ENCODE measurements at regions not wholly inside any gene's neighbourhood (a gene's known extent, or its start where the extent isn't known, plus 50 kb on each side); places are given as distances from the start of the nearest gene placed in this dataset.
"Not testable (repeated sequence)": the region's sequence is repeated elsewhere in the genome, so short reads cannot be mapped to it uniquely, and the experiment has no call there.

DNA sequence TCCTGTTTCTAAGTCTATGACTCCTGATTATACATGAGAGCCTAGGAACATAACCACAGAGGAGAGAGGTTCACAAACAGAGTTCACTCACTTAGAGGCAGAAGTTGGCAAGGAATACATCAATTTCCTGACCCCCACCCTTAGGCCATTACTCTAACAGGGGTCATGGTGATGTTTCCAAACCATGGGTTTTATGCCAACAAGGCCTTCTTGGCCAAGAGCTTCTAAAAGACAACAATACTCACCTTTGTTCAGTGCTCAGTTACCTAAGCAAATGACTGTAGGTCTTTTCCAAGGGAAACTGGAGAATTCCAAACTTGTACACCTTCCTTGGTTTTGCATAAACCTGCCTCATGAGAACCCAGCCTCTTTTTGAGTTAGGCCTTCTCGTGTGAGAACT, 52.6 kb downstream of the ERICH4 start:
- Histone ChIP-seq H3K4me3 (ENCODE audit: low read length) (no peak overlapping the region), H3K27me3 (ENCODE audit: control insufficient read depth, insufficient read depth, low read length) (no peaks in the 10 kb centered on the region), H3K9me3 (replicated peaks; ENCODE audit: control insufficient read depth, low read depth, low read length) (no peaks in the 10 kb centered on the region), H3K4me1 (ENCODE audit: control insufficient read depth, insufficient read depth, low read length) (no peaks in the 10 kb centered on the region), H3K27ac (ENCODE audit: low read length) (no peak overlapping the region), H3K36me3 (ENCODE audit: control insufficient read depth, insufficient read depth, low read length) (no peaks in the 10 kb centered on the region)
- no peak for DNase-seq
- no CpG with 5 or more reads among the region's 1 CpG for WGBS (ENCODE audit: insufficient coverage)

GRCh38 chr19:41499899-41500298, 56.9 kb downstream of the ERICH4 start:
- 75% methylated on average over 10 of the region's 10 CpGs for WGBS (ENCODE audit: insufficient coverage)

DNA sequence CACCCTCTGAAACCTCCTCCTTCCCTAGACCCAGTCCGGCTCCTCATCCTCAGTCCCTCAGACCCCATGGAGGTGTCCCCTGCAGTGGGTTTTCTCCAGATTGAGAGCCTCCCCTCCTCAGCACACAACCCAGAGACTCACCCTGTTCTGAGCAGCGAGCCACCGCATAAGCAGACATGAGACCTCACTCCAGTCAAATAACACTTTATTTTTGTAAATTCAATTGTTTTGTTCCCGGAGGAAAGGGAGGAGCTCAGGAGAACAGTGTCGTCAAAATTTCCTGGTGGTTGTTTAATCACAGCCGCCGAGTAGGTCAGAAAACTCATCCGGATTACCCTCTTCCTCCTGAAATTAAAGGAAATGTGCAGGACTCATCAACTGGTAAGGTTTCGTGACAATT, 57.5 kb downstream of the ERICH4 start:
- Histone ChIP-seq H3K27me3 (ENCODE audit: control insufficient read depth, insufficient read depth, low read length) (peaks cover 1% of the 10 kb centered on the region), H3K4me1 (ENCODE audit: control insufficient read depth, insufficient read depth, low read length) (no peaks in the 10 kb centered on the region), H3K4me3 (ENCODE audit: low read length) (peak overlapping the region; percentile 38), H3K27ac (ENCODE audit: low read length) (peak overlapping the region; percentile 91), H3K9me3 (replicated peaks; ENCODE audit: control insufficient read depth, low read depth, low read length) (no peaks in the 10 kb centered on the region), H3K36me3 (ENCODE audit: control insufficient read depth, insufficient read depth, low read length) (no peaks in the 10 kb centered on the region)
- WGBS (ENCODE audit: insufficient coverage): 77% methylated on average over 5 of the region's 9 CpGs
- peak; percentile 20 for DNase-seq

More at GRCh38 chr19:41499899-41500298, 56.9 kb downstream of the ERICH4 start:
- Histone ChIP-seq H3K27ac (ENCODE audit: low read length) (peak overlapping the region; percentile 91), H3K9me3 (replicated peaks; ENCODE audit: control insufficient read depth, low read depth, low read length) (no peaks in the 10 kb centered on the region), H3K27me3 (ENCODE audit: control insufficient read depth, insufficient read depth, low read length) (no peaks in the 10 kb centered on the region), H3K36me3 (ENCODE audit: control insufficient read depth, insufficient read depth, low read length) (no peaks in the 10 kb centered on the region), H3K4me3 (ENCODE audit: low read length) (peak overlapping the region; percentile 38), H3K4me1 (ENCODE audit: control insufficient read depth, insufficient read depth, low read length) (no peaks in the 10 kb centered on the region)
- DNase-seq: no peak

DNA sequence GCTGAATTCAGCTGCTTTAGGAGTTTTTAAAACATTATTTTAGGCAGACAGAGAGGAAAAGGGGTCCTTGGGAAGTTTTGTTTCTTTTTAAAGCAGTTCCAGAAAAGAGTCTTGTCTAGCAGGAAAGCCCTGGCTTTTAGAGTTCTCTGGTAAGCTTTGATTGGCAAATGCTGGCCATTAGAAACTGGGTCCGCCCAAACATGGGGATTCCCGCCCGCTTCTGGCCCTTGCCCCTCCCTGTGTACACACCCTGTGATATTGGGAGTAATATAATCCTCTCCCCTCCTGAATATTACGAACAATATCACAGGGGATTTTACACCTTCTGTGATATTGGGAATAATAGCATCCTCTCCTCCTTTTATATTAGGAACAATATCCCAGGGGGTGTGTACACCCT, 58.9 kb downstream of the ERICH4 start:
- Histone ChIP-seq H3K9me3 (replicated peaks; ENCODE audit: control insufficient read depth, low read depth, low read length) (no peaks in the 10 kb centered on the region), H3K27me3 (ENCODE audit: control insufficient read depth, insufficient read depth, low read length) (peaks cover 2% of the 10 kb centered on the region), H3K36me3 (ENCODE audit: control insufficient read depth, insufficient read depth, low read length) (no peaks in the 10 kb centered on the region), H3K27ac (ENCODE audit: low read length) (peak overlapping the region; percentile 91), H3K4me3 (ENCODE audit: low read length) (no peak overlapping the region), H3K4me1 (ENCODE audit: control insufficient read depth, insufficient read depth, low read length) (no peaks in the 10 kb centered on the region)
- no CpG with 5 or more reads among the region's 4 CpGs for WGBS (ENCODE audit: insufficient coverage)
- DNase-seq: no peak

- whole genome bisulfite sequencing (ENCODE audit: insufficient coverage): no CpG with 5 or more reads among the region's 13 CpGs
- no peaks in the 10 kb centered on the region for H3K4me1 ChIP-seq (ENCODE audit: control insufficient read depth, insufficient read depth, low read length)
Measured at GRCh38 chr19:41505105-41505504, 62.1 kb downstream of the ERICH4 start.

GRCh38 chr19:41510484-41510883, 65.5 kb upstream of the CEACAM21 start:
- no peaks in the 10 kb centered on the region for H3K36me3 ChIP-seq (ENCODE audit: control insufficient read depth, insufficient read depth, low read length)
- no peaks in the 10 kb centered on the region for H3K9me3 ChIP-seq (replicated peaks; ENCODE audit: control insufficient read depth, low read depth, low read length)
- no CpG with 5 or more reads among the region's 12 CpGs for WGBS (ENCODE audit: insufficient coverage)
- no peak for DNase-seq
- no peak overlapping the region for H3K27ac ChIP-seq (ENCODE audit: low read length)
- H3K27me3 ChIP-seq (ENCODE audit: control insufficient read depth, insufficient read depth, low read length): peaks cover 7% of the 10 kb centered on the region
- no peaks in the 10 kb centered on the region for H3K4me1 ChIP-seq (ENCODE audit: control insufficient read depth, insufficient read depth, low read length)
- no peak overlapping the region for H3K4me3 ChIP-seq (ENCODE audit: low read length)

More at GRCh38 chr19:41505105-41505504, 62.1 kb downstream of the ERICH4 start:
- no peaks in the 10 kb centered on the region for H3K9me3 ChIP-seq (replicated peaks; ENCODE audit: control insufficient read depth, low read depth, low read length)
- no peak overlapping the region for H3K27ac ChIP-seq (ENCODE audit: low read length)
- no peak for DNase-seq
- no peaks in the 10 kb centered on the region for H3K36me3 ChIP-seq (ENCODE audit: control insufficient read depth, insufficient read depth, low read length)
- no peak overlapping the region for H3K4me3 ChIP-seq (ENCODE audit: low read length)
- H3K27me3 ChIP-seq (ENCODE audit: control insufficient read depth, insufficient read depth, low read length): peaks cover 2% of the 10 kb centered on the region

DNA sequence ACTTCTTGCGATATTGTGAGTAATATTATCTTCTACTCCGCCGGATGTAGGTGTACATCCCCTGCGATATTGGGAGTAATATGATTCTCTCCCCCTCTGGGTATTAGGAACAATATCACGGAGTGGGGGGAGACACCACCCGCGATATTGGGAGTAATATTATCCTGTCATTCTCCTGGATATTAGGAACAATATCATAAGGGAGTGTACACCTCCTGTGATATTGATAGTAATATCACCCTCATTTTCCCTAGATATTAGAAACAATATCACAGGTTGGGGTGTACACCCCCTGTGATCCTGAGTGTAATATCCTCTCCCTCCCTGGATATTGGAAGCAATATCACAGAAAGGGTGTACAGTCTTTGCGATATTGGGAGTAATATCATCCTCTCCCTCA, 64.3 kb upstream of the CEACAM21 start:
- WGBS (ENCODE audit: insufficient coverage): no CpG with 5 or more reads among the region's 8 CpGs
- Histone ChIP-seq H3K4me3 (ENCODE audit: low read length) (no peak overlapping the region), H3K27ac (ENCODE audit: low read length) (no peak overlapping the region), H3K27me3 (ENCODE audit: control insufficient read depth, insufficient read depth, low read length) (peaks cover 7% of the 10 kb centered on the region), H3K36me3 (ENCODE audit: control insufficient read depth, insufficient read depth, low read length) (no peaks in the 10 kb centered on the region), H3K9me3 (replicated peaks; ENCODE audit: control insufficient read depth, low read depth, low read length) (no peaks in the 10 kb centered on the region), H3K4me1 (ENCODE audit: control insufficient read depth, insufficient read depth, low read length) (no peaks in the 10 kb centered on the region)
- no peak for DNase-seq

- Histone ChIP-seq H3K4me1 (ENCODE audit: control insufficient read depth, insufficient read depth, low read length) (no peaks in the 10 kb centered on the region), H3K36me3 (ENCODE audit: control insufficient read depth, insufficient read depth, low read length) (no peaks in the 10 kb centered on the region), H3K4me3 (ENCODE audit: low read length) (no peak overlapping the region), H3K27me3 (ENCODE audit: control insufficient read depth, insufficient read depth, low read length) (peaks cover 13% of the 10 kb centered on the region), H3K9me3 (replicated peaks; ENCODE audit: control insufficient read depth, low read depth, low read length) (no peaks in the 10 kb centered on the region), H3K27ac (ENCODE audit: low read length) (no peak overlapping the region)
- 45% methylated on average over 25 of the region's 25 CpGs for WGBS (ENCODE audit: insufficient coverage)
- no peak for DNase-seq
Measured at GRCh38 chr19:41515015-41515652, 60.8 kb upstream of the CEACAM21 start.

DNA sequence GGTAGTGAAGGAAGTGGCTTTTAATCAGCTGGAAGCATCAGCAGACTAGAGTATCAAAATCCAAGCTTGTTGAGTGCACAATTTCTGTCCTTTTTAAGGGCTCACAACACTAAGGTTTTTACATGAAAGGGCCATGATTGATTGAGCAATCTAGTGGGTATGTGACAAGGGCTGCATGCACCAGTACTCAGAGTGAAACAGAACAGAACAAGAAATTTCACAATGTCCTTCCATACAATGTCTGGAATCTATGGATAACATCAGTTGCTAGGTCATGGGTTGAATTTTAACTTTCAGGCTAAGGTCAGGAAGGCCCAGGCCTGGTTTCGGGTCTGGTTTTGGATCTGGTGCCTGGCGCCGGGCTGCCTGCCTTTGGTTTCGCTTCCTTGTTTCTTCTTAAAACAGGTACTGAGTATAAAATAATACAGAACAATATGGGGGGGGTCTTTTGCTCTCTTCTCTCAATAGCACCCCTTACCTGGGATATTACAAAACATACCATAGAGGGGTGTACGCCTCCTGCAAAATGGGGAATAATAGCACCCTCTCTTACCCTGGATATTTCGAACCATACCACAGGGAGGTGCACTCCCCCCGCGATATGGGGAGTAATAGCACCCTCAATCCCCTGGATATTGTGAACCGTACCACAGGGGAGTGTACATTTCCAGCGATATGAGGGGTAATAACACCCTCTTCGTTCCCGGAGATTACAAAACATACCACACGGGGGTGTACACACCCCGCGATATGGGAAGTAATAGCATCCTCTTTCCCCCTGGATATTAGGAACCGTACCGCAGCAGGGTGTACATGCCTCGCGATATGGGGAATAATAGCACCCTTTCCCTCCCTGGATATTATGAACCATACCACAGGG, 59.4 kb upstream of the CEACAM21 start:
- WGBS (ENCODE audit: insufficient coverage): 44% methylated on average over 6 of the region's 19 CpGs
- H3K9me3 ChIP-seq (replicated peaks; ENCODE audit: control insufficient read depth, low read depth, low read length); DNase-seq; H3K4me1 ChIP-seq (ENCODE audit: control insufficient read depth, insufficient read depth, low read length); H3K27ac ChIP-seq (ENCODE audit: low read length); H3K4me3 ChIP-seq (ENCODE audit: low read length); H3K36me3 ChIP-seq (ENCODE audit: control insufficient read depth, insufficient read depth, low read length): not testable (repeated sequence)
- H3K27me3 ChIP-seq (ENCODE audit: control insufficient read depth, insufficient read depth, low read length): peaks cover 19% of the 10 kb centered on the region

GRCh38 chr19:41518141-41518540, 57.8 kb upstream of the CEACAM21 start:
- Histone ChIP-seq H3K9me3 (replicated peaks; ENCODE audit: control insufficient read depth, low read depth, low read length) (no peaks in the 10 kb centered on the region), H3K27me3 (ENCODE audit: control insufficient read depth, insufficient read depth, low read length) (peaks cover 25% of the 10 kb centered on the region), H3K4me3 (ENCODE audit: low read length) (no peak overlapping the region), H3K36me3 (ENCODE audit: control insufficient read depth, insufficient read depth, low read length) (no peaks in the 10 kb centered on the region), H3K4me1 (ENCODE audit: control insufficient read depth, insufficient read depth, low read length) (no peaks in the 10 kb centered on the region), H3K27ac (ENCODE audit: low read length) (no peak overlapping the region)
- no CpG with 5 or more reads among the region's 3 CpGs for WGBS (ENCODE audit: insufficient coverage)
- no peak for DNase-seq
